Natural killer cell treated with Interleukin-12 subunit alpha and Interleukin-12 subunit beta and Interleukin-15 and Interleukin-18, amount 100 ng/mL, for 72 hours (primary cell): ENCODE measurements at regions not wholly inside any gene's neighbourhood (a gene's known extent, or its start where the extent isn't known, plus 50 kb on each side); places are given as distances from the start of the nearest gene placed in this dataset.

Experiments
- ATAC-seq, 2 donors: fragments of 150-1000 bp; cut with Tn5 transposase in 1 of 2; sonication (Bioruptor Pico), chemical (Tn5 transposase) in 1 of 2; 2 replicates each; pipeline ENCODE4 v1.10.0; 2021
- DNase-seq: peaks from one replicate; pipeline ENCODE4 v3.0.0; 2022; ENCODE audit warnings: low spot score
- H3K27ac Mint-ChIP-seq, 2 donors: 1 replicate in 1 of 2; 2 replicates in 1 of 2; pipeline ENCODE4 v1.8.0; 2022; ENCODE audit warnings: mixed read lengths in 2 of 2, mild to moderate bottlenecking in 1 of 2, moderate library complexity in 1 of 2
- H3K27me3 Mint-ChIP-seq, 2 donors: 1 replicate in 1 of 2; 2 replicates in 1 of 2; pipeline ENCODE4 v1.8.0; 2022; ENCODE audit warnings: mixed read lengths in 2 of 2
- H3K36me3 Mint-ChIP-seq: one replicate; pipeline ENCODE4 v1.8.0; 2022; ENCODE audit warnings: mixed read lengths
- H3K4me1 Mint-ChIP-seq, 2 donors: 1 replicate in 1 of 2; 2 replicates in 1 of 2; pipeline ENCODE4 v1.8.0; 2022; ENCODE audit warnings: low read depth in 2 of 2, mixed read lengths in 2 of 2, mild to moderate bottlenecking in 1 of 2
- H3K4me3 Mint-ChIP-seq: one replicate; pipeline ENCODE4 v1.8.0; 2022; ENCODE audit warnings: mixed read lengths
- H3K9me3 Mint-ChIP-seq: 2 replicates; pipeline ENCODE4 v1.8.0; 2022; ENCODE audit warnings: mixed read lengths

DNA sequence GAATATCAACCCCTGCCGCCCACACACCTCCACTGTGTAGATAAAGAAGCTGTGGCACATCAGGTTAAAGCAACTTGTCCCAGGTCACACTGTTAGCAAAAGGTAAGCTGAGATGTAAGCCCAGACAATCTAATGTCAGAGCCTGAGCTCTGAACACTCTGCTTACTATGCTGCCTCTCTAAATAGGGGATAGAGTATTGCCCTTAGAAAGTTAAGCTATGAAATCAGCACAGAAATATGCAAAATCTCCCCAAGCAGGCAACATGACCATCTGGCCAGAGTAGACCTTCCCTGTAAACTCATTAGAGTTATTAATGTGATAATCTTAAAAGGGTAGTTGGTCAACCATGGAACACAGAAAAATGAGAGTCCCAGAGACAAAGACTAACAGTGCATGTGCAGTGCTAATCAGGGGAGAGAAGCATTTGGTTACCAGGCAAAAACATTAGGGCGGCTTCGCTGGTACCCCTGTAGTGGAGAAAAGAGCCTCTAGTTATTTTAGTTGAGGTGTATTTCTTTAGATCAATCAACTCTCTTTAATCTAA lies 171.0 kb downstream of the BTG1 start:
- DNase-seq (no peak), ATAC-seq (no peak)
- Mint-ChIP-seq H3K4me1 (peaks cover 5 to 16% of the 10 kb centered on the region in 2 donors), H3K4me3 (no peak overlapping the region), H3K9me3 (peaks cover 4% of the 10 kb centered on the region), H3K27me3 (no peaks in the 10 kb centered on the region), H3K36me3 (peaks cover 17% of the 10 kb centered on the region), H3K27ac (no peak overlapping the region)

DNA sequence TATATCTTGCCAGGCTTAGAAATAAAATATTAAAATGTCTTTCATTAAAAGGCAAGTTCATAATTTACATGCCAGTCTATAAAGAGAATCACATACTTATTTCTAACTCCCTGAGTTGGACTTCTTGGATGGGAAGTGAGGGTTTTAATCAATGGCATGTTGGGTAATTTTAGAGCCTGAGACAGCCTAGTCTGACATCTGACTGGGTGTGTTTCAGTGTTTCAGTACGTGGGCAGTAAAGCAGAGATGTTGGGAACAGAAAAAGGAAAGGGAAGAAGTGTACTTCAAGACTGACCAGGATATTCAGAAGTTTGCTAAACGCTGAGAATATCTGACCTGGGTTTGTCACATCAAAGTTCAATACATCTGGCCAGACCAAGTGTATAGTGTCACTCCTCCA lies 171.8 kb downstream of the BTG1 start:
- no peak overlapping the region for H3K4me3 Mint-ChIP-seq
- no peak overlapping the region for H3K27ac Mint-ChIP-seq
- H3K27me3 Mint-ChIP-seq = no peaks in the 10 kb centered on the region
- H3K9me3 Mint-ChIP-seq = peaks cover 4% of the 10 kb centered on the region
- DNase-seq (no peak), ATAC-seq (no peak)
- H3K4me1 Mint-ChIP-seq = peaks cover 5 to 19% of the 10 kb centered on the region in 2 donors
- peaks cover 17% of the 10 kb centered on the region for H3K36me3 Mint-ChIP-seq

DNA sequence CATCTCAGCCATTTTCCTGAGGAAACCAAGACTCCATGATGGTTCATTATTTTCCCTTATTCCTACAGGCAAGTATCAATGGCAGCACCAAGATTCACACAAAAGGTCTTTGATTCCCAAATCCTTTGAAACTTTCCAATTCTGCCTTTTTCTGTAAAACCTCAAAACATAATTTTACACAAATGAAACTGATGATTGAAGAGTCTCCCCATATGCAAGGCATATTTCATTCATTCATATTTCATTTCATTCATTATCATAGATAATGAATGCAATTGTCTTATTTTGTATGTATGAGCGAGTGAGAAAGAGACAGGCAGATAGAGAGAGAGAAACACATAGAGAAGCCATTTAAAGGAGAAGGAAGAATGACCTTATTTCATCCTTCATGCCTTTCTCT lies 172.8 kb downstream of the BTG1 start:
- no peak overlapping the region for H3K4me3 Mint-ChIP-seq
- peaks cover 13% of the 10 kb centered on the region for H3K36me3 Mint-ChIP-seq
- H3K9me3 Mint-ChIP-seq = peaks cover 2% of the 10 kb centered on the region
- H3K27ac Mint-ChIP-seq = no peak overlapping the region
- DNase-seq (no peak), ATAC-seq (no peak)
- peaks cover 0 to 2% of the 10 kb centered on the region in 2 donors for H3K27me3 Mint-ChIP-seq
- peaks cover 0 to 10% of the 10 kb centered on the region in 2 donors for H3K4me1 Mint-ChIP-seq

DNA sequence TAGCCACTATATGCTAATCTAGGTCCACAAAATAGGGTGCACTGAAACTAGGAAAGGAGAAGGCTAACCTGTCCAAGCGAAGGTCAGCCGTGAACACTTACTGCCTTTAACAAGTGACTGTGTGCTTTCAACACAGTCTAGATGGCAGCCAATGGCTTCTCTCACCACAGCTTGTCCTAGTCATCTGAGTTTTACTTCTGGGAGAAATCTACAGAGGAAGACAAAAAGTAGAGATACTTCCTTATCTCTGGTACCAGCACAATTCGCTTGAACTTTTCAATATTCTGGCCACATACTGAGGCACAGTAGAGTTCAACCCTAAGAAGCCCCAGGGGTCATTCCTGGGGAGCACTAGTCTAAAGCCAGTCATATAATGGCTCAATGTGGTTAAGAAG lies 176.9 kb downstream of the BTG1 start:
- H3K4me3 Mint-ChIP-seq = no peak overlapping the region
- peaks cover 2 to 6% of the 10 kb centered on the region in 2 donors for H3K27me3 Mint-ChIP-seq
- peaks cover 0 to 4% of the 10 kb centered on the region in 2 donors for H3K4me1 Mint-ChIP-seq
- ATAC-seq = no peak
- H3K9me3 Mint-ChIP-seq = peaks cover 2% of the 10 kb centered on the region
- H3K36me3 Mint-ChIP-seq = peaks cover 9% of the 10 kb centered on the region
- no peak for DNase-seq
- no peak overlapping the region for H3K27ac Mint-ChIP-seq

DNA sequence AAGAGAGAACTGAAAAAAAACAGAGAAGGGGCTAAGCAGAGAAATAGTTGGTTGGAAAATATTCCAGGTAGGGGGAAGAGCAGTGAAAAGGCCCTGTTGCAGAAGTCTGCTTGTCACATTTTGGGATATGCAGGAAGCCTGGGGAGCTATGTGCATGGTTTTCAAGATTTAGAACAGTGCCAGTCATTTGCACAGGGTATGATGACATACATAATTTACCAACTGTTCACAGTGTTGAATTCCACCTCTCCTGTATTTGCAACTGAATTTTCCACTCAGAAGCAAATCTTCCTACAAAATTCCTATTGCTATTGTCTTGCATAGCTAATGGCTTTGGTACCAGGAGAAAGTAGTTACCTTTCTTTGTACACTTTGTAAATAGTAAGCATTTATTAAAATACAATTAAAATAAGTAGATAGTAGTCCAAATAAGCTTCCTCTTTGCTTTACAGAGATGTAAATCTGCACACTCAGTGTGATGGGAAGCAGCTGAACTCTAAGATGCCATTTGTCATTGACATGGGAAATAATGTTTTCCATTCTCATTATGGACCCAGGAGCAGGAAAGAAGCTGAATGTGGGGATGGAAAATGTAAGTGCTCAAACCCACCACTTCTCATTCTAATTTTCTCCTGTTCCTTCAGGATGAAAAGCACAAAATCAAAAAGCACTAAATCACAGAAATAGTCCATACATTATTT lies 177.4 kb downstream of the BTG1 start:
- H3K27ac Mint-ChIP-seq = no peak overlapping the region
- no peak for DNase-seq

DNA sequence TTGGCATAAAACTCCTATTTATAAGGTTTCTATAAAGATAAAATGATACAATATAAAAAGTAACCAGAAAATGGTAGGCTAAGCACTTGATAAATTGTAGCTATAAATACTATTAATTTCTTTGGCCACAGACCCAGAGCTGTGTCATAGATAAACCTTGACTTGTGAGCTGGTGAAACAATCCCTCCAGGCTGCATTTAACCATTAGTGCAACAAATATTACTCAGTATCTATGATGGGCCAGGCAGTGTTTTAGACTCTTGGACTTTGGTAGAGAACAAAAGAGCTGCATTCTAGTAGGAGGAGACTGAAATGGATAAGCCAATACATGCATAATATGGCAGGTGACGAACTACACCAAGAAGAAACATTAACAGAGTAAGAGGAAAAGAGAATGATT lies 178.1 kb downstream of the BTG1 start:
- no peak for ATAC-seq
- DNase-seq = no peak

More for the DNA sequence above, 177.4 kb downstream of the BTG1 start:
- peaks cover 9% of the 10 kb centered on the region for H3K36me3 Mint-ChIP-seq
- peaks cover 3% of the 10 kb centered on the region for H3K9me3 Mint-ChIP-seq
- H3K4me1 Mint-ChIP-seq = peaks cover 0 to 4% of the 10 kb centered on the region in 2 donors
- no peak for ATAC-seq
- no peak overlapping the region for H3K4me3 Mint-ChIP-seq
- peaks cover 2 to 6% of the 10 kb centered on the region in 2 donors for H3K27me3 Mint-ChIP-seq

DNA sequence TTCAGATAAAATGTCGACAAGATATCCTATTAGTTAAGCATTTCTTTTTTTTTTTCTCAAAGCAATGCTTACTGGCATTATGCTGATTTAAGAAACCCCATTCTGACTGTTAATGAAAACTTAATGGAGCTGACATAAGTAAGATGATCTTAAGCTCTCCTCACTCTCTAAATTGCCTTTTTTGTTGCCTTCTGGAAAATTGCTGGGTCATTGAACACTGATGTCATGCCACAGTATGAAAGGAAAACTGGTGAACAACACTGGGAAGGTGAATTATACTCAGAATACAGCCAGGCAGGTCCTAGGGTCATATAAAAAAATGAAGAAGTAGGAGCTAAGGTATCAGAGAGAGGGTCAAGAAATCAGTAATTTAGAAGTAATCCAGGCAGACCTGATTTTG lies 179.9 kb downstream of the BTG1 start:
- Mint-ChIP-seq H3K4me1 (peaks cover 0 to 4% of the 10 kb centered on the region in 2 donors), H3K9me3 (peaks cover 3% of the 10 kb centered on the region), H3K36me3 (no peaks in the 10 kb centered on the region), H3K4me3 (no peak overlapping the region), H3K27me3 (peaks cover 2 to 6% of the 10 kb centered on the region in 2 donors), H3K27ac (no peak overlapping the region)
- DNase-seq (no peak), ATAC-seq (no peak)

More for the DNA sequence above, 178.1 kb downstream of the BTG1 start:
- Mint-ChIP-seq H3K4me1 (peaks cover 0 to 4% of the 10 kb centered on the region in 2 donors), H3K4me3 (no peak overlapping the region), H3K9me3 (peaks cover 5% of the 10 kb centered on the region), H3K27ac (no peak overlapping the region), H3K36me3 (peaks cover 9% of the 10 kb centered on the region), H3K27me3 (peaks cover 2 to 6% of the 10 kb centered on the region in 2 donors)

DNA sequence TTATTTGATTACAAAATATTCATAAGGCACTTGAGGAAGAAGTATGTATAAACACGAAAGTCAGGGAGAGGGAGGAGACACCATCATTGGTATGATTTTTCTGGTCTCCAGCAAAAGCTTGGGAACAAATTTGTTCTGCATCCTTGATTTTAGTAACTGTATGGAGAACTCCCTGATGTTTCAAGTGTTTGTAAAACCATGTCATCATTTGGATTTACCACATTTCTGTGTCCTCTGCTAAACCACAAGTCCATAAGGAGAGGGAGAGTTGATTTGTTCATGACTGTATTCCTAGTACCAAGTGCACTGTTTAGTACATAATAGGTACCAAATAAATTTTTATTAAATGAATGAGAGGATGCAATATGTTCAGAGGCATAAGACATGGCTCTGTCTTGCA lies 181.1 kb downstream of the BTG1 start:
- no peaks in the 10 kb centered on the region for H3K36me3 Mint-ChIP-seq
- H3K4me3 Mint-ChIP-seq = no peak overlapping the region
- H3K4me1 Mint-ChIP-seq = peaks cover 0 to 4% of the 10 kb centered on the region in 2 donors
- no peak for ATAC-seq
- H3K27ac Mint-ChIP-seq = no peak overlapping the region
- H3K9me3 Mint-ChIP-seq = peaks cover 3% of the 10 kb centered on the region
- DNase-seq = no peak
- H3K27me3 Mint-ChIP-seq = peaks cover 2 to 6% of the 10 kb centered on the region in 2 donors

DNA sequence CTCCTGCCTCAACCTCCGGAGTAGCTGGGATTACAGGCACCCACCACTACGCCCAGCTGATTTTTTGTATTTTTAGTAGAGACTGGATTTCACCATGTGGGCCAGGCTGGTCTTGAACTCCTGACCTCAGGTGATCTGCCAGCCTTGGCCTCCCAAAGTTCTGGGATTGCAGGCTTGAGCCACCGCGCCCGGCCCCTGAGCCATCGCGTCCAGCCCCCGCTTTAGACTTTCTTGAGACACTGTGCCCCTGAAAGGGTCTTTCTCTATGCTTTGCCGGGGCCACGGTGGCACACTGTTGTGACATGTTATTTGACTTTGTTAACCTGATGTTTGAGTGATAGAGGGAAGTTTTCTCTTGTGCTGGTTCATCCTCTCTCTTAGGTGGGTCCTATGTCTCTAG lies 186.4 kb downstream of the BTG1 start:
- no peaks in the 10 kb centered on the region for H3K4me1 Mint-ChIP-seq
- H3K9me3 Mint-ChIP-seq = peaks cover 3% of the 10 kb centered on the region
- peak overlapping the region in 1 of 2 donors; percentile 43 for H3K27ac Mint-ChIP-seq
- ATAC-seq (no peak), DNase-seq (no peak)
- no peaks in the 10 kb centered on the region for H3K36me3 Mint-ChIP-seq
- no peak overlapping the region for H3K4me3 Mint-ChIP-seq
- H3K27me3 Mint-ChIP-seq = no peaks in the 10 kb centered on the region

DNA sequence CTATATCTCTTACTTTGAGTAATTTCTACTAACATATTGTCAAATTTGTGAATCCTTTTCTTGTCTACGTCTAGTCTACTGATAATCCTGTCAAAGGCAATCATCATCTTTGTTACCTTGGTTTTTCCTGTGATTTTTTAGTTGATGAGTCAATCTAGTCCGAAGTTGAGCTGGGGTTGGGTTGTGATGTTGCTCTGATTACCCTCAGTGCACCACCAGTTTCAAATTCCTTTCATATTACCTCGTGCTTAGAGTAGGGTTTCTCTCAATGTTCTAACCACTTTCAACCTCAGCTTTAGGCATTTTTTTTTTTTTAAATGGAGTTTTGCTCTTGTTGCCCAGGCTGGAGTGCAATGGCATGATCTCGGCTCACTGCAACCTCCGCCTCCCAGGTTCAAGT lies 186.8 kb downstream of the BTG1 start:
- no peak for ATAC-seq
- Mint-ChIP-seq H3K9me3 (peaks cover 3% of the 10 kb centered on the region), H3K4me1 (no peaks in the 10 kb centered on the region), H3K27ac (no peak overlapping the region), H3K36me3 (no peaks in the 10 kb centered on the region), H3K4me3 (no peak overlapping the region), H3K27me3 (no peaks in the 10 kb centered on the region)
- no peak for DNase-seq

DNA sequence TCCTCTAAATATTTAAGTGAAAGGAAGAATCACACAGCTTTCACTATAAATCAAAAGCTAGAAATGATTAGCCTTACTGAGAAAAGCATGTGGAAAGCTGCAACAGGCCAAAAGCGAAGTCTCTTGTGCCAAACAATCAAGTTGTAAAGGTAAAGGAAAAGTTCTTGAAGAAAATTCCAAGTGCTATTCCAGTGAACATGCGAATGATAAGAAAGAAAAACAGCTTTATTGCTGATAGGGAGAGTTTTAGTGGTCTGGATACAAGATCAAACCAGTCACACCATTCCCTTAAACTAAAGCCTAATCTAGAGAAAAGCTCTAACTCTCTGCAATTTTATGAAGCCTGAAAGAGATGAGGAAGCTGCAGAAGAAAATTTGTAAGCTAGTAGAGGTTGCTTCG lies 190.9 kb downstream of the BTG1 start:
- Mint-ChIP-seq H3K27ac (no peak overlapping the region), H3K9me3 (no peaks in the 10 kb centered on the region), H3K27me3 (no peaks in the 10 kb centered on the region), H3K4me1 (no peaks in the 10 kb centered on the region), H3K36me3 (no peaks in the 10 kb centered on the region), H3K4me3 (no peak overlapping the region)
- ATAC-seq = no peak
- no peak for DNase-seq

DNA sequence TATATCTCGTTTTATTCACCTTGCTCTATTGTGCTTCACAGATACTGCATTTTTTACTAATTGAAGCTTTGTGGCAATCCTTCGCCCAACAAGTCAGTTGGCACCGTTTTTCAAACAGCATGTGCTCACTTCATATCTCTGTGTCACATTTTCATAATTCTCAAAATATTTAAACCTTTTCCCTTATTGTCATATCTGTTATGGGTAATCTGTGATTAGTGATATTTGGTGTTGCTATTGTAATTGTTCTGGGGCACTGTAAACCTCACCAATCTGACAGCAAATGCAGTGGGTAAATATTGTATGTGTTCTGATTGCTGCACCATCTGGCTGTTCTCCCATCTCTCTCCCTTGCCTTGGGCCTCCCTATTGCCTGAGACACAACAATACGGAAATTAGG lies 191.3 kb downstream of the BTG1 start:
- H3K36me3 Mint-ChIP-seq = no peaks in the 10 kb centered on the region

DNA sequence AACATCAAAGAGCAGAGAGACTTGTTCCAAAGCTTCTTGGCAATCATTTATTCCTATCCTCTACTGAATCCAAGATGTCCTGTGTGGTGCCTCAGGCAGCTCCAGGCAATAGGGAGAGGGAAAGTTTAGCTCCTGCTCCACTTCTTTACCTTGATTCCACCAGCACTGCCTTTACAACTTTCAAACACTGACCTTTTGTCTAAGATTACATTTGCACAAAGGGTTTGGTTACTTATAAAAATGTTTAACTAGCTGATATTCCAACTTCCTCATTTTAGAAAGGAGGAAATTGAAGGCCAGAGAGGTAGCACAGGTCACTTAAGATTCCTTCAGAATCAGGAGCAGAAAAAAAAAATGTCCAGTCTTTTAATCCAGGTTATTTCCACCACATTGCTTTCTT lies 192.7 kb downstream of the BTG1 start:
- ATAC-seq (no peak), DNase-seq (no peak)
- Mint-ChIP-seq H3K27me3 (no peaks in the 10 kb centered on the region), H3K27ac (no peak overlapping the region), H3K4me3 (no peak overlapping the region), H3K4me1 (peaks cover 0 to 3% of the 10 kb centered on the region in 2 donors), H3K36me3 (no peaks in the 10 kb centered on the region), H3K9me3 (no peaks in the 10 kb centered on the region)

More for the DNA sequence above, 191.3 kb downstream of the BTG1 start:
- no peaks in the 10 kb centered on the region for H3K27me3 Mint-ChIP-seq
- H3K4me3 Mint-ChIP-seq = no peak overlapping the region
- no peak for DNase-seq
- H3K9me3 Mint-ChIP-seq = no peaks in the 10 kb centered on the region
- ATAC-seq = no peak
- H3K27ac Mint-ChIP-seq = no peak overlapping the region
- no peaks in the 10 kb centered on the region for H3K4me1 Mint-ChIP-seq

DNA sequence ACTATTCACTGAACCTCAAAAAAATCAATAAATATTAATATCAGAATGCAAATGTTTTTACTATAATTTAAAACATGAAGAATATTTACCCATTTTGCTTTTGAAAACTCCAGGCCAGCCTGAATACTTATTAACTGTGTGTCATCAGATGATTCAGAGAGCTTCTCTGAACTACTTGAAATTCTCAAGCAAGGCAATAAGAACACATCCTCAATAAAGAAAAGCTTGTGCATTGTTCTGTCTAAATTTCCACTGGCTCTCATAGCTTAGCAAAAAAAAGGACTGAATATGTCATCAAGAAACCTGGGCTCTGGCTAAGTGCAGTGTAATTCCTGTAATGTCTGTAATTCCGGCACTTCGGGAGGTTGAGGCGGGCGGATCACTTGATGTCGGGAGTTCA lies 194.1 kb downstream of the BTG1 start:
- no peak for DNase-seq
- Mint-ChIP-seq H3K36me3 (no peaks in the 10 kb centered on the region), H3K4me1 (peaks cover 0 to 3% of the 10 kb centered on the region in 2 donors), H3K27ac (no peak overlapping the region), H3K27me3 (no peaks in the 10 kb centered on the region), H3K9me3 (no peaks in the 10 kb centered on the region), H3K4me3 (no peak overlapping the region)
- no peak for ATAC-seq
